ENCODE measurements at regions not wholly inside any gene's neighbourhood (a gene's known extent, or its start where the extent isn't known, plus 50 kb on each side); places are given as distances from the start of the nearest gene placed in this dataset.

DNA sequence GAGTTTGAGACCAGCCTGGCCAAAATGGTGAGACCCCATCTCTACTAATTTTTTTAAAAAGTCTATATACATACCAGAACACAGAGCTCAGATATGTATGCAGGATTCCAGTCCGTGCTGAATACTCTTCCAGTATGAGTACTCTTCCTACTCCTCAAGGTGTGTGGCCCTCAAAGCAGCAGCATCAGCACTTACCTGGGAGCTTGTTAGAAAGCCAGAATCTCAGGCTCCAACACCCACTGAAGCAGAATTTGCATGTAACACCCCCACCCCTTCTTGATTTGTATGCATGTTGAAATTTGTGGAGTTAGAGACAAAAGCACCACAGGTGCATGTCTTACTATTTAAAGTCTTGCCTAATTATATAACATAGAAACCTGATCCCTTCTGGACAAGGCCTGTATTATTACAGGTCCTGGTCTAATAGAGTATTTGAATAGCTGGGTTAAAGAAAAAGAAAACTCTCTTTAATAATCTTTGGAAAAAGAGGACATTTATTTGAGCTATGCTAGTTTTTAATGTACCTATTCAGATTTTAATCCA lies 50.3 kb upstream of the NFE2L2 start:
- Histone ChIP-seq H3K4me1 (no peaks in the 10 kb centered on the region), H3K27me3 (no peaks in the 10 kb centered on the region), H3K9me3 (no peaks in the 10 kb centered on the region), H3K36me3 (peaks cover 0 to 6% (median 0%) of the 10 kb centered on the region in 3 donors), H3K4me3 (no peak overlapping the region), H3K27ac (no peak overlapping the region)
- WGBS, 2 donors = 70 to 88% methylated on average over 1 of the region's 1 CpG
- DNase-seq (ENCODE audit: low spot score in 2 of 2) = no peak
- TF ChIP-seq POLR2A (IDR thresholded peaks at IDR 0.05) = no peak
- no peak for TF ChIP-seq CTCF (IDR thresholded peaks at IDR 0.05)
- TF ChIP-seq EP300 (IDR thresholded peaks at IDR 0.05) = no peak

DNA sequence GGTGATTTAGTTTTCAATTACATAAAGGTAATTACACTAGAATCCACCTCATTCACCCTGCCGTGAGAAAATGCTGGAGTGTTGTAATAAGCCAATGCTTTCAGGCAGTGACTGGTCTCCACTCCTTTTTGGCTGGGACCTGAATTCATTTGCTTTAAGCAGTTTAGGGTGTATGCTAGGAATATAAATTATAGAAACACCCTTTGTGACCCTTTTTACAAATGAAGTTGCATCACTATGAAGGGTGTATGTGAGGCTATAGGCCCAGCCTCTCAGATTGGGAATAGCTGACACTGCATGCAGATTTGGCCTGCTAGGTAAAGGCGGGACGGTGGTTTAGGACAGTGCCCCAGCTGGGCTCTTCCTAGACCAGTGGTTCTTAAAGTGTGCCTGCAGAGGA lies 50.8 kb upstream of the NFE2L2 start:
- Histone ChIP-seq H3K9me3 (no peaks in the 10 kb centered on the region), H3K27ac (no peak overlapping the region), H3K27me3 (no peaks in the 10 kb centered on the region), H3K36me3 (peaks cover 0 to 9% (median 0%) of the 10 kb centered on the region in 3 donors), H3K4me1 (no peaks in the 10 kb centered on the region), H3K4me3 (no peak overlapping the region)
- TF ChIP-seq CTCF (IDR thresholded peaks at IDR 0.05) (no peak), EP300 (IDR thresholded peaks at IDR 0.05) (no peak), POLR2A (IDR thresholded peaks at IDR 0.05) (no peak)
- 79 to 86% methylated on average over 3 of the region's 3 CpGs for WGBS, 2 donors
- no peak for DNase-seq (ENCODE audit: low spot score in 2 of 2)

DNA sequence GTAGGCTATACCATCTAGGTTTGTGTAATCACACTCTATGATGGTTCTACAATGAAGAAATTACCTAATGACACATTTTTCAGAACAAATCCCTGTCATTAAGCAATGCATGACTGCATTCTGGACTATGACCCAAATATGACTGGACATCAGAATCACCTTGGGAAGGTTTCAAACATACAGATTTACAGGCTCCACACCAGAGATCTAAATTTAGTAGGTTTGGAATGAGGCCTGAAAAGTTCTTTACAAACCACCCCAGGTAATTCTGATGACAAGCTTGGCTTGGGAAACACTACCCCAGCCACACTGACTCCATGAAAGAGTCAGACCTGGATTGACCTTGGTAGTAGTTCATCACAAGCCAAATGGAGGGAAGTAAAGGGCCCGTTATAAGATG lies 52.2 kb upstream of the NFE2L2 start:
- Histone ChIP-seq H3K4me3 (no peak overlapping the region), H3K27me3 (no peaks in the 10 kb centered on the region), H3K27ac (no peak overlapping the region), H3K9me3 (no peaks in the 10 kb centered on the region), H3K36me3 (peaks cover 0 to 19% (median 0%) of the 10 kb centered on the region in 3 donors), H3K4me1 (no peaks in the 10 kb centered on the region)
- 71 to 79% methylated on average over 1 of the region's 1 CpG for WGBS, 2 donors
- TF ChIP-seq CTCF (IDR thresholded peaks at IDR 0.05) (no peak), POLR2A (IDR thresholded peaks at IDR 0.05) (no peak), EP300 (IDR thresholded peaks at IDR 0.05) (no peak)
- no peak for DNase-seq (ENCODE audit: low spot score in 2 of 2)

GRCh38 chr2:177317443-177317842 lies 52.9 kb upstream of the NFE2L2 start:
- Histone ChIP-seq H3K27ac (no peak overlapping the region), H3K36me3 (peaks cover 0 to 26% (median 0%) of the 10 kb centered on the region in 3 donors), H3K4me1 (no peaks in the 10 kb centered on the region), H3K9me3 (no peaks in the 10 kb centered on the region), H3K4me3 (no peak overlapping the region), H3K27me3 (no peaks in the 10 kb centered on the region)
- no peak for DNase-seq (ENCODE audit: low spot score in 2 of 2)
- no peak for TF ChIP-seq POLR2A (IDR thresholded peaks at IDR 0.05)
- TF ChIP-seq EP300 (IDR thresholded peaks at IDR 0.05) = no peak
- no peak for TF ChIP-seq CTCF (IDR thresholded peaks at IDR 0.05)

DNA sequence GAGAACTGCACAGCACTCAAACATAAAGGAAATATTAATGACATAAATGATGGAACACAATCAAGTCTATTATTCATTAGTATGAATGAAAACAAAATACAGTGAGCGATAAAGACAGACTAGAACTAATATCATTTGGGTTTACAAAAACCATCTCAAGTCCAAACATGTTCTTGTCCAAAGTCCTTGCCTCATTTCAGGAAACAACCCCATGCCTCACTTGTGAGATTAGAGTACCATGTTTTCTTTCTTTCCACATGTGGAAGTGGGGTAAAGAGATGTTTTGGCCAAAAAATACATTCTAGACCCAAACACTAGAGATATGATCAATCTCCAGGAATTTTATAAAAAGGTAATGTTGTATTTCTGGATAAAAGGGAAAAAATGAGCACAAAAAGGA lies 53.3 kb upstream of the NFE2L2 start:
- H3K4me1 ChIP-seq = no peaks in the 10 kb centered on the region
- 74 to 84% methylated on average over 1 of the region's 1 CpG for WGBS, 2 donors
- H3K36me3 ChIP-seq = peaks cover 0 to 30% (median 0%) of the 10 kb centered on the region in 3 donors
- no peak for DNase-seq (ENCODE audit: low spot score in 2 of 2)
- no peaks in the 10 kb centered on the region for H3K9me3 ChIP-seq
- no peak overlapping the region for H3K4me3 ChIP-seq
- H3K27me3 ChIP-seq = no peaks in the 10 kb centered on the region
- TF ChIP-seq POLR2A (IDR thresholded peaks at IDR 0.05) = no peak
- TF ChIP-seq CTCF (IDR thresholded peaks at IDR 0.05) = no peak
- no peak overlapping the region for H3K27ac ChIP-seq
